Activated T-helper 1 cell treated with anti-CD3 and anti-CD28 coated beads, Interleukin-12 subunit alpha, Interleukin-12 subunit beta, Interleukin-2, Interleukin-4 antibody, amounts not matched to agents 30 ng/mL and 10 ng/mL and 1 ng/mL, durations not matched to agents 14 hours and 24 hours and 36 hours (primary cell): ENCODE measurements at regions not wholly inside any gene's neighbourhood (a gene's known extent, or its start where the extent isn't known, plus 50 kb on each side); places are given as distances from the start of the nearest gene placed in this dataset.

Experiments
- DNase-seq: peaks from one replicate; pipeline ENCODE4 v3.0.0; 2021; ENCODE audit warnings: low spot score
- H3K27ac Mint-ChIP-seq: one replicate; pipeline ENCODE4 v1.8.0; 2021; ENCODE audit warnings: mild to moderate bottlenecking, mixed read lengths
- H3K27me3 Mint-ChIP-seq: one replicate; pipeline ENCODE4 v1.8.0; 2022; ENCODE audit warnings: mild to moderate bottlenecking, moderate library complexity, mixed read lengths; ENCODE audit not compliant: insufficient read depth
- H3K36me3 Mint-ChIP-seq: one replicate; pipeline ENCODE4 v1.8.0; 2021; ENCODE audit warnings: low read depth, mixed read lengths
- H3K4me1 Mint-ChIP-seq: one replicate; pipeline ENCODE4 v1.8.0; 2021; ENCODE audit warnings: low read depth, mixed read lengths
- H3K4me3 Mint-ChIP-seq: one replicate; pipeline ENCODE4 v1.8.0; 2021; ENCODE audit warnings: mild to moderate bottlenecking, moderate library complexity, mixed read lengths
- H3K9me3 Mint-ChIP-seq: one replicate; pipeline ENCODE4 v1.8.0; 2021; ENCODE audit warnings: mixed read lengths
- intact Hi-C: fragments of 100-400 bp; cut with micrococcal nuclease; formaldehyde crosslinking; loops from one replicate; pipeline ENCODE4 v1.15.1; 2024

DNA sequence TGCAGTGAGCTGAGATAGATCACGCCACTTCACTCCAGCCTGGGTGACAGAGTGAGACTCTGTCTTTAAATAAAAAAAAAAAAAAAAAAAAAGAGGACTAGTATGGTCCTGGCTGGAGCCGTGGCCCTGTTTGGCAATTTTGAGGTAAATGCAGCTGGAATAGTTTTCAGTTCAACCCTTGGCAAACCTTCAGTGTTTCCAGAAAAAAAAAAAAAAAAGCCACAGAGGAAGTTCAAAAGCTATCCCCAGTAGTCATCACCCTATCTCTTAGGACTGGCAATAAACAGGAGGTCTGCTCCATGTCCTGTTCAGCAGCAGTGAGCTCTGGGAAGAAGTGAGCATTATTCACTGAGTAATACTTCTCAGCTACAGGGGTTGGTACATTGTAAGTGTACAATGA is 56.8 kb upstream of the ERRFI1 start:
- H3K36me3 Mint-ChIP-seq: no peaks in the 10 kb centered on the region
- peaks cover 35% of the 10 kb centered on the region for H3K27me3 Mint-ChIP-seq
- intact Hi-C loops: no loop called here
- no peak overlapping the region for H3K27ac Mint-ChIP-seq
- no peaks in the 10 kb centered on the region for H3K4me1 Mint-ChIP-seq
- DNase-seq: no peak
- H3K9me3 Mint-ChIP-seq: no peaks in the 10 kb centered on the region
- no peak overlapping the region for H3K4me3 Mint-ChIP-seq

DNA sequence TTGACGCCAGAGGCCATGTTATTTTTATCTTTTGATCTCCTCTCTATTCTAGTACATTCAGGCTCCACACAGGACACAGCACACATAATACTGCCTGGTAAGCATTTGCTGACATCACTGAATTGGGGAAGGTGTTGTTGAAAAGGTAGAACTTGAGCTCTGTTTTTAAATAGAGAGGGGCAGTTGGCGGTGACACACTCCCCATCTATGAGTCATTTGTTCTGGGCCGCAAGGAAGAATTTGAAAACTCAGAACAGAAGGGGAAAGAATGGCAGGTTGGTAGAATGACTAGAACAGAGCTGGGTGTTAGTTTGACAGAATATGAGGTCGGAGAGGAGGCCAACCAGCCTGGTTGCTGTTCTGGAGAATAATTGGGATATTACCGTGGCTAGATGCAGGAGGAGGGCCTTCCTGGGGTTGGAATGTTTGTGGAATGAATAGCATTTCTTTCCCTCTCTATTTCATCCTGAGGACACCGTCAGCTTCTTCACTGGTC is 52.1 kb upstream of the ERRFI1 start:
- Mint-ChIP-seq H3K36me3 (no peaks in the 10 kb centered on the region), H3K4me3 (no peak overlapping the region), H3K27me3 (peaks cover 25% of the 10 kb centered on the region), H3K4me1 (no peaks in the 10 kb centered on the region), H3K27ac (no peak overlapping the region), H3K9me3 (no peaks in the 10 kb centered on the region)
- no peak for DNase-seq
- intact Hi-C loops: no loop called here

- Mint-ChIP-seq H3K4me1 (no peaks in the 10 kb centered on the region), H3K27ac (no peak overlapping the region), H3K36me3 (no peaks in the 10 kb centered on the region), H3K27me3 (peaks cover 25% of the 10 kb centered on the region), H3K9me3 (no peaks in the 10 kb centered on the region), H3K4me3 (no peak overlapping the region)
- DNase-seq: no peak
- intact Hi-C loops: no loop called here
Observed at GRCh38 chr1:8077602-8078001, 51.5 kb upstream of the ERRFI1 start.

DNA sequence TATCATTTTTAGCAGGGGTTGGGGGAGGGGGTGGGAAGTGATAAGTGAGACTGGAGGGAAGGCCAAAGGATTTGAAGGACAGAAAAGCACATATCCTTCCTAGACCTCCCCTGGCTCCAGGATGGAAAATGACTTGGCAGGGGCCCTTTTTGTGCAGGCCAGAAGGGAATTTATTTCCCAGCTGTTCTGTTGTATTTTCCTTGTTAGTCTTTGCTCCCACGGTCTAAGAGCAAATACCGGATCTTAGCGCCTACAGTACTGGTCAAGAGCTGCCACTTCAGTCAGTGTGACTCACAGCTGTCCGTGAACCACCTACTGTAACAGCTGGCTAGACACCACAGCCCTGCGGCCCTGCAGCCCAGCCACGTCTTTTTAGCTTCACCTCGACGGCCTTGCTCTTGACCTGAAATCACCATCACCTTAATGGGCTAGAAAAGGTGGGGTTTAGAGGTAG is 51.0 kb upstream of the ERRFI1 start:
- H3K27me3 Mint-ChIP-seq: peaks cover 27% of the 10 kb centered on the region
- no peaks in the 10 kb centered on the region for H3K9me3 Mint-ChIP-seq
- no peak overlapping the region for H3K27ac Mint-ChIP-seq
- H3K4me1 Mint-ChIP-seq: no peaks in the 10 kb centered on the region
- intact Hi-C loops: no loop called here
- H3K36me3 Mint-ChIP-seq: no peaks in the 10 kb centered on the region
- no peak for DNase-seq
- H3K4me3 Mint-ChIP-seq: no peak overlapping the region

- Mint-ChIP-seq H3K9me3 (no peaks in the 10 kb centered on the region), H3K27ac (no peak overlapping the region), H3K27me3 (peaks cover 24% of the 10 kb centered on the region), H3K4me3 (no peak overlapping the region), H3K36me3 (no peaks in the 10 kb centered on the region), H3K4me1 (no peaks in the 10 kb centered on the region)
- DNase-seq: no peak
- intact Hi-C loops: no loop called here
Observed at GRCh38 chr1:8076176-8076575, 50.1 kb upstream of the ERRFI1 start.
